HG03025 (cell line): ENCODE measurements at regions not wholly inside any gene's neighbourhood (a gene's known extent, or its start where the extent isn't known, plus 50 kb on each side); places are given as distances from the start of the nearest gene placed in this dataset.

Experiments used
- ATAC-seq: cut with Tn5 transposase; IDR thresholded peaks from one replicate; pipeline ENCODE4 v1.9.1; 2021; ENCODE audit warnings: mild to moderate bottlenecking, moderate library complexity; ENCODE audit not compliant: unreplicated experiment, low FRiP score

- no peak for ATAC-seq
These were observed 243.2 kb upstream of the GSE1 start for GRCh38 chr16:85369741-85370528.

GRCh38 chr16:85370543-85370880, 242.6 kb upstream of the GSE1 start:
- ATAC-seq: no peak

GRCh38 chr16:85370881-85371651, 242.1 kb upstream of the GSE1 start:
- no peak for ATAC-seq

GRCh38 chr16:85371948-85372347, 241.2 kb upstream of the GSE1 start:
- ATAC-seq: no peak

GRCh38 chr16:85372627-85373372, 240.3 kb upstream of the GSE1 start:
- no peak for ATAC-seq

GRCh38 chr16:85373741-85374570, 239.2 kb upstream of the GSE1 start:
- ATAC-seq: no peak

- ATAC-seq: no peak
These were observed 238.6 kb upstream of the GSE1 start for GRCh38 chr16:85374571-85374872.

GRCh38 chr16:85375282-85375681, 237.8 kb upstream of the GSE1 start:
- no peak for ATAC-seq

- no peak for ATAC-seq
These were observed 236.6 kb upstream of the GSE1 start for GRCh38 chr16:85376292-85377095.

GRCh38 chr16:85377388-85378144, 235.6 kb upstream of the GSE1 start:
- ATAC-seq: no peak

GRCh38 chr16:85378145-85379040, 234.7 kb upstream of the GSE1 start:
- ATAC-seq: no peak

GRCh38 chr16:85379041-85380001, 233.8 kb upstream of the GSE1 start:
- no peak for ATAC-seq

GRCh38 chr16:85380002-85380395, 233.1 kb upstream of the GSE1 start:
- no peak for ATAC-seq

GRCh38 chr16:85380905-85381737, 232.0 kb upstream of the GSE1 start:
- no peak for ATAC-seq

GRCh38 chr16:85381738-85382592, 231.2 kb upstream of the GSE1 start:
- ATAC-seq: no peak
